GM23338 (cell line): ENCODE measurements at regions not wholly inside any gene's neighbourhood (a gene's known extent, or its start where the extent isn't known, plus 50 kb on each side); places are given as distances from the start of the nearest gene placed in this dataset.

Experiments used
- ATAC-seq: fragments of 200-7000 bp; cut with Tn5 transposase; 3 replicates; pipeline ENCODE4 v1.9.1; 2020
- DNase-seq: peaks from one replicate; pipeline ENCODE4 v3.0.0-alpha.2; 2015; ENCODE audit warnings: low spot score
- H2AFZ ChIP-seq: fragments of 200-600 bp; sonication (generic); 2 replicates; pipeline ENCODE4 v1.8.0; 2016; ENCODE audit warnings: antibody characterized with exemption, mild to moderate bottlenecking, moderate library complexity
- H3F3A ChIP-seq: fragments of 200-600 bp; sonication (generic); replicated peaks from 2 replicates; pipeline ENCODE4 v1.8.0; 2017; ENCODE audit warnings: antibody characterized with exemption, mixed run types, low read depth
- H3K27ac ChIP-seq: fragments of 200-600 bp; sonication (generic); 2 replicates; pipeline ENCODE4 v1.6.1; 2016; ENCODE audit warnings: low read depth
- H3K27me3 ChIP-seq: fragments of 200-600 bp; sonication (generic); 2 replicates; pipeline ENCODE4 v1.8.0; 2016; ENCODE audit warnings: mild to moderate bottlenecking, mixed run types, moderate library complexity; ENCODE audit not compliant: insufficient read depth
- H3K36me3 ChIP-seq: fragments of 200-600 bp; sonication (generic); 2 replicates; pipeline ENCODE4 v1.8.0; 2016; ENCODE audit warnings: mild to moderate bottlenecking; ENCODE audit not compliant: insufficient read depth
- H3K4me1 ChIP-seq: fragments of 200-600 bp; sonication (generic); 2 replicates; pipeline ENCODE4 v1.8.0; 2016; ENCODE audit warnings: mild to moderate bottlenecking, moderate library complexity; ENCODE audit not compliant: insufficient read depth
- H3K4me2 ChIP-seq: fragments of 200-600 bp; sonication (generic); 2 replicates; pipeline ENCODE4 v1.7.1; 2017; ENCODE audit warnings: mixed run types
- H3K4me3 ChIP-seq: fragments of 200-600 bp; sonication (generic); 2 replicates; pipeline ENCODE4 v1.6.1; 2016; ENCODE audit warnings: mixed run types
- H3K79me2 ChIP-seq: fragments of 200-600 bp; sonication (generic); replicated peaks from 2 replicates; pipeline ENCODE4 v1.8.0; 2017; ENCODE audit warnings: mild to moderate bottlenecking; ENCODE audit not compliant: insufficient read depth
- H3K9me2 ChIP-seq: fragments of 200-600 bp; sonication (generic); 2 replicates; pipeline ENCODE4 v1.8.0; 2017; ENCODE audit not compliant: insufficient read depth
- H4K20me1 ChIP-seq: fragments of 200-600 bp; sonication (generic); replicated peaks from 2 replicates; pipeline ENCODE4 v1.8.0; 2017; ENCODE audit warnings: mild to moderate bottlenecking; ENCODE audit not compliant: insufficient read depth
- H3K27ac Mint-ChIP-seq: 2 replicates; pipeline ENCODE4 v1.8.0; 2020; ENCODE audit warnings: inconsistent platforms, mild to moderate bottlenecking, moderate library complexity, mixed read lengths
- H3K27me3 Mint-ChIP-seq: 3 replicates; pipeline ENCODE4 v1.8.0; 2022; ENCODE audit warnings: low read depth, mild to moderate bottlenecking, moderate library complexity, mixed read lengths, inconsistent platforms; ENCODE audit not compliant: insufficient read depth, poor library complexity
- H3K36me3 Mint-ChIP-seq: 3 replicates; pipeline ENCODE4 v1.8.0; 2021; ENCODE audit warnings: low read depth, mild to moderate bottlenecking, inconsistent platforms, moderate library complexity, mixed read lengths
- H3K4me1 Mint-ChIP-seq: 3 replicates; pipeline ENCODE4 v1.8.0; 2020; ENCODE audit warnings: mild to moderate bottlenecking, inconsistent platforms, mixed read lengths
- H3K4me3 Mint-ChIP-seq: 3 replicates; pipeline ENCODE4 v1.8.0; 2021; ENCODE audit warnings: moderate library complexity, mild to moderate bottlenecking, inconsistent platforms, mixed read lengths
- H3K9me3 Mint-ChIP-seq: 3 replicates; pipeline ENCODE4 v1.8.0; 2020; ENCODE audit warnings: moderate library complexity, mild to moderate bottlenecking, inconsistent platforms, mixed read lengths
- CREB1 ChIP-seq: fragments of 250-450 bp; sonication (Bioruptor Pico); IDR thresholded peaks from 2 replicates; pipeline ENCODE4 v1.5.0; 2020; ENCODE audit warnings: low read depth, mild to moderate bottlenecking, moderate library complexity
- EZH2 ChIP-seq: fragments of 200-600 bp; sonication (generic); IDR thresholded peaks from one replicate; pipeline ENCODE4 v1.8.0; 2017; ENCODE audit warnings: antibody characterized with exemption, mild to moderate bottlenecking, low read depth; ENCODE audit not compliant: unreplicated experiment
- EZH2phosphoT487 ChIP-seq: fragments of 200-600 bp; sonication (generic); IDR thresholded peaks from one replicate; pipeline ENCODE4 v1.8.1; 2018; ENCODE audit warnings: antibody characterized with exemption; ENCODE audit not compliant: unreplicated experiment
- JUNB ChIP-seq: IDR thresholded peaks from one replicate; pipeline ENCODE4 v1.6.1; 2016; ENCODE audit warnings: antibody characterized with exemption; ENCODE audit not compliant: unreplicated experiment
- NANOG ChIP-seq: IDR thresholded peaks from 2 replicates; pipeline ENCODE4 v1.6.1; 2016; ENCODE audit warnings: antibody characterized with exemption, borderline replicate concordance
- POLR2AphosphoS5 ChIP-seq: IDR thresholded peaks from 2 replicates; pipeline ENCODE4 v1.6.1; 2016; ENCODE audit warnings: antibody characterized with exemption, low read depth
- STAT1 ChIP-seq: IDR thresholded peaks from one replicate; pipeline ENCODE4 v1.6.1; 2016; ENCODE audit warnings: antibody characterized with exemption; ENCODE audit not compliant: unreplicated experiment
- ZNF114 ChIP-seq: fragments of 250-450 bp; sonication (Bioruptor Pico); IDR thresholded peaks from 2 replicates; pipeline ENCODE4 v1.5.0; 2020; ENCODE audit warnings: mild to moderate bottlenecking, moderate library complexity
- ZNF331 ChIP-seq: fragments of 250-450 bp; sonication (Bioruptor Pico); IDR thresholded peaks from 2 replicates; pipeline ENCODE4 v1.5.0; 2020; ENCODE audit warnings: low read depth, mild to moderate bottlenecking, moderate library complexity
- TF ChIP-seq, protein P1 (sequence below), 2 experiments: fragments of 200-600 bp in 1 of 2; sonication (generic) in 1 of 2; conservative IDR thresholded peaks; 2 replicates each; pipeline versions ENCODE4 v1.5.1 to v1.6.1; 2016 to 2017; ENCODE audit warnings: antibody characterized with exemption in 2 of 2, low read depth in 2 of 2, mild to moderate bottlenecking in 2 of 2, moderate library complexity in 1 of 2
- TF ChIP-seq, protein P2 (sequence below): fragments of 250-450 bp; sonication (Bioruptor Pico); IDR thresholded peaks from 2 replicates; pipeline ENCODE4 v1.5.0; 2020; ENCODE audit warnings: mild to moderate bottlenecking, moderate library complexity
- TF ChIP-seq, protein P3 (sequence below): IDR thresholded peaks from one replicate; pipeline ENCODE4 v1.6.1; 2018; ENCODE audit warnings: antibody characterized with exemption; ENCODE audit not compliant: unreplicated experiment
- TF ChIP-seq, protein P4 (sequence below): IDR thresholded peaks from 2 replicates; pipeline ENCODE4 v1.6.1; 2016; ENCODE audit warnings: antibody characterized with exemption

DNA sequence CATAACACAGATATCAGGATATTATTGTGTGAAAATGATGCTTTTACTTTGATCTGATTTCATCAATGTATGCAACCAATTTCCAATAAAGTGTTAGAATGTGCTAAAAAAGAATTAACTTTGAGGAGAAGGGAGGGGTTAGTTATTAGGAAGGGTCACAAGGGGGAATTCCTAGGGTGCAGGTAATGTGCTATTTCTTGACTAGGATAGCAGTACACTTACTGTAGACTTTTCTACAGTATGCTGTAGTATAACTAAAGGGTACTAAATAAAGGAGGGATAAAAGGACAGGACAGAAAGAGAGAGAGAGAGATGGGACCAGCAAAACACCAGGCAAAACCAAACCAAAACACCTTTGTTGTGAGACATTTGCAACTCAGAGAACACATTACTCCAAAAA is 121.4 kb upstream of the RAP1B start:
- TF ChIP-seq ZNF114 (CRISPR knock-in tag) (no peak), ZNF331 (CRISPR knock-in tag) (no peak), STAT1 (no peak), NANOG (no peak), EZH2phosphoT487 (no peak), POLR2AphosphoS5 (no peak), CREB1 (no peak), JUNB (no peak), EZH2 (no peak)
- TF ChIP-seq, protein P1, sequence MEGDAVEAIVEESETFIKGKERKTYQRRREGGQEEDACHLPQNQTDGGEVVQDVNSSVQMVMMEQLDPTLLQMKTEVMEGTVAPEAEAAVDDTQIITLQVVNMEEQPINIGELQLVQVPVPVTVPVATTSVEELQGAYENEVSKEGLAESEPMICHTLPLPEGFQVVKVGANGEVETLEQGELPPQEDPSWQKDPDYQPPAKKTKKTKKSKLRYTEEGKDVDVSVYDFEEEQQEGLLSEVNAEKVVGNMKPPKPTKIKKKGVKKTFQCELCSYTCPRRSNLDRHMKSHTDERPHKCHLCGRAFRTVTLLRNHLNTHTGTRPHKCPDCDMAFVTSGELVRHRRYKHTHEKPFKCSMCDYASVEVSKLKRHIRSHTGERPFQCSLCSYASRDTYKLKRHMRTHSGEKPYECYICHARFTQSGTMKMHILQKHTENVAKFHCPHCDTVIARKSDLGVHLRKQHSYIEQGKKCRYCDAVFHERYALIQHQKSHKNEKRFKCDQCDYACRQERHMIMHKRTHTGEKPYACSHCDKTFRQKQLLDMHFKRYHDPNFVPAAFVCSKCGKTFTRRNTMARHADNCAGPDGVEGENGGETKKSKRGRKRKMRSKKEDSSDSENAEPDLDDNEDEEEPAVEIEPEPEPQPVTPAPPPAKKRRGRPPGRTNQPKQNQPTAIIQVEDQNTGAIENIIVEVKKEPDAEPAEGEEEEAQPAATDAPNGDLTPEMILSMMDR (conservative IDR thresholded peaks at IDR 0.05; ENCODE audit: low read depth in 2 of 2) = no peak
- TF ChIP-seq, protein P2, sequence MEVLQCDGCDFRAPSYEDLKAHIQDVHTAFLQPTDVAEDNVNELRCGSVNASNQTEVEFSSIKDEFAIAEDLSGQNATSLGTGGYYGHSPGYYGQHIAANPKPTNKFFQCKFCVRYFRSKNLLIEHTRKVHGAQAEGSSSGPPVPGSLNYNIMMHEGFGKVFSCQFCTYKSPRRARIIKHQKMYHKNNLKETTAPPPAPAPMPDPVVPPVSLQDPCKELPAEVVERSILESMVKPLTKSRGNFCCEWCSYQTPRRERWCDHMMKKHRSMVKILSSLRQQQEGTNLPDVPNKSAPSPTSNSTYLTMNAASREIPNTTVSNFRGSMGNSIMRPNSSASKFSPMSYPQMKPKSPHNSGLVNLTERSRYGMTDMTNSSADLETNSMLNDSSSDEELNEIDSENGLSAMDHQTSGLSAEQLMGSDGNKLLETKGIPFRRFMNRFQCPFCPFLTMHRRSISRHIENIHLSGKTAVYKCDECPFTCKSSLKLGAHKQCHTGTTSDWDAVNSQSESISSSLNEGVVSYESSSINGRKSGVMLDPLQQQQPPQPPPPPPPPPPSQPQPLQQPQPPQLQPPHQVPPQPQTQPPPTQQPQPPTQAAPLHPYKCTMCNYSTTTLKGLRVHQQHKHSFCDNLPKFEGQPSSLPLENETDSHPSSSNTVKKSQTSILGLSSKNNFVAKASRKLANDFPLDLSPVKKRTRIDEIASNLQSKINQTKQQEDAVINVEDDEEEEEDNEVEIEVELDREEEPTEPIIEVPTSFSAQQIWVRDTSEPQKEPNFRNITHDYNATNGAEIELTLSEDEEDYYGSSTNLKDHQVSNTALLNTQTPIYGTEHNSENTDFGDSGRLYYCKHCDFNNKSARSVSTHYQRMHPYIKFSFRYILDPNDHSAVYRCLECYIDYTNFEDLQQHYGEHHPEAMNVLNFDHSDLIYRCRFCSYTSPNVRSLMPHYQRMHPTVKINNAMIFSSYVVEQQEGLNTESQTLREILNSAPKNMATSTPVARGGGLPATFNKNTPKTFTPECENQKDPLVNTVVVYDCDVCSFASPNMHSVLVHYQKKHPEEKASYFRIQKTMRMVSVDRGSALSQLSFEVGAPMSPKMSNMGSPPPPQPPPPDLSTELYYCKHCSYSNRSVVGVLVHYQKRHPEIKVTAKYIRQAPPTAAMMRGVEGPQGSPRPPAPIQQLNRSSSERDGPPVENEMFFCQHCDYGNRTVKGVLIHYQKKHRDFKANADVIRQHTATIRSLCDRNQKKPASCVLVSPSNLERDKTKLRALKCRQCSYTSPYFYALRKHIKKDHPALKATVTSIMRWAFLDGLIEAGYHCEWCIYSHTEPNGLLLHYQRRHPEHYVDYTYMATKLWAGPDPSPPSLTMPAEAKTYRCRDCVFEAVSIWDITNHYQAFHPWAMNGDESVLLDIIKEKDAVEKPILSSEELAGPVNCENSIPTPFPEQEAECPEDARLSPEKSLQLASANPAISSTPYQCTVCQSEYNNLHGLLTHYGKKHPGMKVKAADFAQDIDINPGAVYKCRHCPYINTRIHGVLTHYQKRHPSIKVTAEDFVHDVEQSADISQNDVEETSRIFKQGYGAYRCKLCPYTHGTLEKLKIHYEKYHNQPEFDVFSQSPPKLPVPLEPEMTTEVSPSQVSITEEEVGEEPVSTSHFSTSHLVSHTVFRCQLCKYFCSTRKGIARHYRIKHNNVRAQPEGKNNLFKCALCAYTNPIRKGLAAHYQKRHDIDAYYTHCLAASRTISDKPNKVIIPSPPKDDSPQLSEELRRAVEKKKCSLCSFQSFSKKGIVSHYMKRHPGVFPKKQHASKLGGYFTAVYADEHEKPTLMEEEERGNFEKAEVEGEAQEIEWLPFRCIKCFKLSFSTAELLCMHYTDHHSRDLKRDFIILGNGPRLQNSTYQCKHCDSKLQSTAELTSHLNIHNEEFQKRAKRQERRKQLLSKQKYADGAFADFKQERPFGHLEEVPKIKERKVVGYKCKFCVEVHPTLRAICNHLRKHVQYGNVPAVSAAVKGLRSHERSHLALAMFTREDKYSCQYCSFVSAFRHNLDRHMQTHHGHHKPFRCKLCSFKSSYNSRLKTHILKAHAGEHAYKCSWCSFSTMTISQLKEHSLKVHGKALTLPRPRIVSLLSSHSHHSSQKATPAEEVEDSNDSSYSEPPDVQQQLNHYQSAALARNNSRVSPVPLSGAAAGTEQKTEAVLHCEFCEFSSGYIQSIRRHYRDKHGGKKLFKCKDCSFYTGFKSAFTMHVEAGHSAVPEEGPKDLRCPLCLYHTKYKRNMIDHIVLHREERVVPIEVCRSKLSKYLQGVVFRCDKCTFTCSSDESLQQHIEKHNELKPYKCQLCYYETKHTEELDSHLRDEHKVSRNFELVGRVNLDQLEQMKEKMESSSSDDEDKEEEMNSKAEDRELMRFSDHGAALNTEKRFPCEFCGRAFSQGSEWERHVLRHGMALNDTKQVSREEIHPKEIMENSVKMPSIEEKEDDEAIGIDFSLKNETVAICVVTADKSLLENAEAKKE = no peak
- TF ChIP-seq, protein P3, sequence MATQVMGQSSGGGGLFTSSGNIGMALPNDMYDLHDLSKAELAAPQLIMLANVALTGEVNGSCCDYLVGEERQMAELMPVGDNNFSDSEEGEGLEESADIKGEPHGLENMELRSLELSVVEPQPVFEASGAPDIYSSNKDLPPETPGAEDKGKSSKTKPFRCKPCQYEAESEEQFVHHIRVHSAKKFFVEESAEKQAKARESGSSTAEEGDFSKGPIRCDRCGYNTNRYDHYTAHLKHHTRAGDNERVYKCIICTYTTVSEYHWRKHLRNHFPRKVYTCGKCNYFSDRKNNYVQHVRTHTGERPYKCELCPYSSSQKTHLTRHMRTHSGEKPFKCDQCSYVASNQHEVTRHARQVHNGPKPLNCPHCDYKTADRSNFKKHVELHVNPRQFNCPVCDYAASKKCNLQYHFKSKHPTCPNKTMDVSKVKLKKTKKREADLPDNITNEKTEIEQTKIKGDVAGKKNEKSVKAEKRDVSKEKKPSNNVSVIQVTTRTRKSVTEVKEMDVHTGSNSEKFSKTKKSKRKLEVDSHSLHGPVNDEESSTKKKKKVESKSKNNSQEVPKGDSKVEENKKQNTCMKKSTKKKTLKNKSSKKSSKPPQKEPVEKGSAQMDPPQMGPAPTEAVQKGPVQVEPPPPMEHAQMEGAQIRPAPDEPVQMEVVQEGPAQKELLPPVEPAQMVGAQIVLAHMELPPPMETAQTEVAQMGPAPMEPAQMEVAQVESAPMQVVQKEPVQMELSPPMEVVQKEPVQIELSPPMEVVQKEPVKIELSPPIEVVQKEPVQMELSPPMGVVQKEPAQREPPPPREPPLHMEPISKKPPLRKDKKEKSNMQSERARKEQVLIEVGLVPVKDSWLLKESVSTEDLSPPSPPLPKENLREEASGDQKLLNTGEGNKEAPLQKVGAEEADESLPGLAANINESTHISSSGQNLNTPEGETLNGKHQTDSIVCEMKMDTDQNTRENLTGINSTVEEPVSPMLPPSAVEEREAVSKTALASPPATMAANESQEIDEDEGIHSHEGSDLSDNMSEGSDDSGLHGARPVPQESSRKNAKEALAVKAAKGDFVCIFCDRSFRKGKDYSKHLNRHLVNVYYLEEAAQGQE = no peak
- TF ChIP-seq, protein P4, sequence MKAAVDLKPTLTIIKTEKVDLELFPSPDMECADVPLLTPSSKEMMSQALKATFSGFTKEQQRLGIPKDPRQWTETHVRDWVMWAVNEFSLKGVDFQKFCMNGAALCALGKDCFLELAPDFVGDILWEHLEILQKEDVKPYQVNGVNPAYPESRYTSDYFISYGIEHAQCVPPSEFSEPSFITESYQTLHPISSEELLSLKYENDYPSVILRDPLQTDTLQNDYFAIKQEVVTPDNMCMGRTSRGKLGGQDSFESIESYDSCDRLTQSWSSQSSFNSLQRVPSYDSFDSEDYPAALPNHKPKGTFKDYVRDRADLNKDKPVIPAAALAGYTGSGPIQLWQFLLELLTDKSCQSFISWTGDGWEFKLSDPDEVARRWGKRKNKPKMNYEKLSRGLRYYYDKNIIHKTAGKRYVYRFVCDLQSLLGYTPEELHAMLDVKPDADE = no peak
- H3K4me2 ChIP-seq = no peak overlapping the region
- H3K4me3 ChIP-seq = no peak overlapping the region
- no peaks in the 10 kb centered on the region for H3K4me1 ChIP-seq
- no peaks in the 10 kb centered on the region for H3F3A ChIP-seq
- no peak overlapping the region for H3K4me3 Mint-ChIP-seq
- no peaks in the 10 kb centered on the region for H3K79me2 ChIP-seq
- no peaks in the 10 kb centered on the region for H3K36me3 Mint-ChIP-seq
- no peaks in the 10 kb centered on the region; the same call in 1 of the 2 replicates for H4K20me1 ChIP-seq
- peaks cover 4% of the 10 kb centered on the region; the same call in 1 of the 3 replicates for H3K4me1 Mint-ChIP-seq
- no peaks in the 10 kb centered on the region for H3K36me3 ChIP-seq
- no peak overlapping the region for H3K27ac Mint-ChIP-seq
- H3K27me3 ChIP-seq = no peaks in the 10 kb centered on the region
- ATAC-seq = no peak
- H3K27me3 Mint-ChIP-seq = no peaks in the 10 kb centered on the region
- no peaks in the 10 kb centered on the region for H3K9me2 ChIP-seq
- H3K27ac ChIP-seq = no peak overlapping the region
- H2AFZ ChIP-seq = no peak overlapping the region
- DNase-seq = no peak
- no peaks in the 10 kb centered on the region; the same call in 2 of the 3 replicates for H3K9me3 Mint-ChIP-seq
